OCI-LY1 (cell line): ENCODE measurements at regions not wholly inside any gene's neighbourhood (a gene's known extent, or its start where the extent isn't known, plus 50 kb on each side); places are given as distances from the start of the nearest gene placed in this dataset.

Source experiments
- H2AFZ ChIP-seq: fragments of 200-600 bp; sonication (generic), shearing (Covaris generic); 2 replicates; pipeline ENCODE4 v1.6.0; 2014; ENCODE audit warnings: antibody characterized with exemption, mild to moderate bottlenecking, low read length
- H3F3A ChIP-seq: fragments of 200-600 bp; sonication (generic), shearing (Covaris generic); 2 replicates; pipeline ENCODE4 v1.6.0; 2014; ENCODE audit warnings: mild to moderate bottlenecking, antibody characterized with exemption, low read length, moderate library complexity; ENCODE audit not compliant: insufficient read depth
- H3K27ac ChIP-seq: fragments of 200-600 bp; sonication (generic); 2 replicates; pipeline ENCODE4 v1.5.1; 2014; ENCODE audit warnings: low read length, mixed run types, mild to moderate bottlenecking, low read depth; ENCODE audit not compliant: poor library complexity, severe bottlenecking
- H3K27me3 ChIP-seq: fragments of 200-600 bp; sonication (generic); 2 replicates; pipeline ENCODE4 v1.6.0; 2014; ENCODE audit warnings: antibody characterized with exemption, mild to moderate bottlenecking, low read length, moderate library complexity; ENCODE audit not compliant: insufficient read depth
- H3K36me3 ChIP-seq: fragments of 200-600 bp; sonication (generic); 2 replicates; pipeline ENCODE4 v1.6.1; 2014; ENCODE audit warnings: mild to moderate bottlenecking, antibody characterized with exemption, low read length, moderate library complexity, mixed read lengths; ENCODE audit not compliant: insufficient read depth
- H3K4me1 ChIP-seq: fragments of 200-600 bp; sonication (generic); 2 replicates; pipeline ENCODE4 v1.5.1; 2014; ENCODE audit warnings: mild to moderate bottlenecking, low read length, moderate library complexity; ENCODE audit not compliant: insufficient read depth, severe bottlenecking
- H3K4me2 ChIP-seq: fragments of 200-600 bp; sonication (generic), shearing (Covaris generic); 2 replicates; pipeline ENCODE4 v1.6.1; 2014; ENCODE audit warnings: low read length
- H3K4me3 ChIP-seq: fragments of 200-600 bp; sonication (generic); 2 replicates; pipeline ENCODE4 v1.5.1; 2014; ENCODE audit warnings: low read length, low read depth, mild to moderate bottlenecking, mixed read lengths; ENCODE audit not compliant: poor library complexity, severe bottlenecking
- H3K79me2 ChIP-seq: fragments of 200-600 bp; shearing (Covaris generic); 2 replicates; pipeline ENCODE4 v1.6.1; 2016; ENCODE audit warnings: mixed run types, low read length, mixed read lengths; ENCODE audit not compliant: insufficient read depth
- H3K9ac ChIP-seq: fragments of 200-600 bp; sonication (generic), shearing (Covaris generic); 2 replicates; pipeline ENCODE4 v1.6.1; 2014; ENCODE audit warnings: mild to moderate bottlenecking, low read length, mixed read lengths
- H3K9me2 ChIP-seq: fragments of 200-600 bp; sonication (generic), shearing (Covaris generic); 2 replicates; pipeline ENCODE4 v1.6.1; 2014; ENCODE audit warnings: low read depth, mild to moderate bottlenecking, low read length, mixed read lengths
- H3K9me3 ChIP-seq: fragments of 200-600 bp; shearing (Covaris generic); 2 replicates; pipeline ENCODE4 v1.6.1; 2014; ENCODE audit warnings: low read length, mixed read lengths
- H4K20me1 ChIP-seq: fragments of 200-600 bp; sonication (generic), shearing (Covaris generic); 2 replicates; pipeline ENCODE4 v1.6.0; 2016; ENCODE audit warnings: mild to moderate bottlenecking, low read length; ENCODE audit not compliant: insufficient read depth
- EZH2 ChIP-seq: fragments of 200-600 bp; sonication (generic), shearing (Covaris generic); IDR thresholded peaks from 2 replicates; pipeline ENCODE4 v1.8.0; 2017; ENCODE audit warnings: borderline replicate concordance, mixed run types, mild to moderate bottlenecking, antibody characterized with exemption, low read length, moderate library complexity, mixed read lengths
- TF ChIP-seq, protein P1 (sequence below): fragments of 200-600 bp; sonication (generic), shearing (Covaris generic); IDR thresholded peaks from 2 replicates; pipeline ENCODE4 v1.5.1; 2017; ENCODE audit warnings: mild to moderate bottlenecking, antibody characterized with exemption, low read length, moderate library complexity, mixed read lengths

DNA sequence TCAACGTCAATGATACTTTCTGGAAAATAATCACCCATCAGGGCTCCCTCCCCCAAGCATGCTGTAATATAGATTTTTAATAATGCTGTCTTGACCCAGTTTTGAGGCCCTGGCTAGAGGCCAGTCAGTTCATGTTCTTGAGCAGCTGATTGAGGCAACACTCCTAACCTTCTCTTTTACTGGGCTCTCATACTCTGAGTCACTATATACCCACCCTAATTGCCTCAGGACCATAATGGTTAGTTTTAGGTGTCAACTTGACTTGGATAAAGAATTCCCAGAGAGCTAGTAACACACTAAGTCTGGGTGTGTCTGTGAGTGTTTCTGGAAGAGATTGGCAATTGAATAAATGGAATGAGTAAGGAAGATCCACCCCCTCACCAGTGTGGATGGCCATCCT lies 527.0 kb upstream of the ATP2B1 start:
- TF ChIP-seq, protein P1, sequence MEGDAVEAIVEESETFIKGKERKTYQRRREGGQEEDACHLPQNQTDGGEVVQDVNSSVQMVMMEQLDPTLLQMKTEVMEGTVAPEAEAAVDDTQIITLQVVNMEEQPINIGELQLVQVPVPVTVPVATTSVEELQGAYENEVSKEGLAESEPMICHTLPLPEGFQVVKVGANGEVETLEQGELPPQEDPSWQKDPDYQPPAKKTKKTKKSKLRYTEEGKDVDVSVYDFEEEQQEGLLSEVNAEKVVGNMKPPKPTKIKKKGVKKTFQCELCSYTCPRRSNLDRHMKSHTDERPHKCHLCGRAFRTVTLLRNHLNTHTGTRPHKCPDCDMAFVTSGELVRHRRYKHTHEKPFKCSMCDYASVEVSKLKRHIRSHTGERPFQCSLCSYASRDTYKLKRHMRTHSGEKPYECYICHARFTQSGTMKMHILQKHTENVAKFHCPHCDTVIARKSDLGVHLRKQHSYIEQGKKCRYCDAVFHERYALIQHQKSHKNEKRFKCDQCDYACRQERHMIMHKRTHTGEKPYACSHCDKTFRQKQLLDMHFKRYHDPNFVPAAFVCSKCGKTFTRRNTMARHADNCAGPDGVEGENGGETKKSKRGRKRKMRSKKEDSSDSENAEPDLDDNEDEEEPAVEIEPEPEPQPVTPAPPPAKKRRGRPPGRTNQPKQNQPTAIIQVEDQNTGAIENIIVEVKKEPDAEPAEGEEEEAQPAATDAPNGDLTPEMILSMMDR: no peak
- Histone ChIP-seq H2AFZ (no peak overlapping the region), H4K20me1 (no peaks in the 10 kb centered on the region), H3K79me2 (no peaks in the 10 kb centered on the region), H3F3A (no peaks in the 10 kb centered on the region), H3K9me2 (no peaks in the 10 kb centered on the region), H3K9ac (no peak overlapping the region), H3K36me3 (no peaks in the 10 kb centered on the region), H3K4me3 (no peak overlapping the region), H3K27me3 (no peaks in the 10 kb centered on the region), H3K9me3 (no peaks in the 10 kb centered on the region), H3K4me1 (no peaks in the 10 kb centered on the region), H3K4me2 (no peak overlapping the region), H3K27ac (no peak overlapping the region)

DNA sequence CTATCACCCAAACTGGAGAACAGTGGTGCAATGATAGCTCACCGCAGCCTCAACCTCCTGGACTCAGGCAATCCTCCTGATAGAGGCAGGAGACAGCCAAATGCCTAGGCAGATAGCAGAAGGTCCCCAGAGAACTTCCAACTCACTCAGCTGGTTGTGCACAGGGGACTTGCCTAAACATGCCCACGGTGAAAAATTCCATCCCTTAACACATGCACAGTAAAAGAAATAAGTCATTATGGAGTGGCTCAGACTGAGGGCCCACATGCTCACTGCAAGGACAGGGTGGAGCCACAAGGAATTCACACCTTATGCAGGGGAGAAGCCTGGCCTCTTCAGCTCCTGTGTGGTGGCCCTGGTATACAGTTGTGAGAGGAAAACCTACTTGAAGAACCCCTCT lies 525.8 kb upstream of the ATP2B1 start:
- Histone ChIP-seq H3K27me3 (no peaks in the 10 kb centered on the region), H3K9ac (no peak overlapping the region), H3K4me2 (no peak overlapping the region), H3K36me3 (no peaks in the 10 kb centered on the region), H4K20me1 (no peaks in the 10 kb centered on the region), H3K4me3 (no peak overlapping the region), H2AFZ (no peak overlapping the region), H3F3A (no peaks in the 10 kb centered on the region), H3K9me2 (no peaks in the 10 kb centered on the region), H3K79me2 (no peaks in the 10 kb centered on the region), H3K4me1 (no peaks in the 10 kb centered on the region), H3K9me3 (no peaks in the 10 kb centered on the region), H3K27ac (no peak overlapping the region)
- TF ChIP-seq EZH2: no peak
- TF ChIP-seq, protein P1: no peak

DNA sequence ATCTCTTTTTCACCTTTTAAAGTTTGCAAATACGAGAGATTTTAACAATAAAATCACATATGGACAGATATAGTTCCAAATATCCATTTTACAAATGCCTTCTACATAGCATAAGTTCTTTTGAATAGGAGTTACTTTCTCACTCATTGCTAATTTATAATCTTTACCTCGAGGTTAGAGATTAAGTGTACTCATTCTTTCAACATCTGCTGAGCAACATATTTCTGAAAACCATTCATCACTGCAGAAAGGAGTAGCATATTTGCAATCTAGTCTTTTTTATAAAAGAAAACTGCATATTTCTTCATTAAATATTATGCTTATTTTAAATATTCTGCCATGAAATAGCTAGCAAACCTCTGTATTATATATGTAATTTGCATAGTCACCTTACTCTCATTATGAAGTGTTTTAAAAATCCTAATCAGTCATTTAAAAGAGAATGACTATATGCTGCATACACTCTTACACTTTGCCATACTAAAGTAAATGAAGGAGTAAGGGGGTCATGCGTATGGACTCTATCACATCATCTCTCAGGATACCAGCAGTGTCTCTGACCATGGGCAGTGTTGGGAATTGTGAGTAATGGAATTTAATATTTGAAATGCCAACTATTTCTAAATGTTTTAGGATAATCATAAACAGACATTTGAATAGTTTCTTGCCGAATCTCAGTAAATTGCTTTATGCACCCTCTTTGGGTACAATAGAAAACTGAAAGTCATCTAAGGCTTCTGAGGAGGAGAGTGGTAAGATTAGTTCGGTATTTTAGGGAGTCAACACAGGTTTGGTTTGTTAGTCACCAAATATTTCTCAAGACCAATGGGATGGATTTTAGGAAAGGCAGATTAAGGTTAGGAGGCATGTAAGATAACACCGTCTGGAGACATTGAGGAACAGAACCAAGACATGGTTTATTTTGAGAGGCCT lies 524.8 kb upstream of the ATP2B1 start:
- no peak overlapping the region for H3K9ac ChIP-seq
- H3K4me3 ChIP-seq: no peak overlapping the region
- H3K27ac ChIP-seq: no peak overlapping the region
- H3K9me2 ChIP-seq: no peaks in the 10 kb centered on the region
- H3K27me3 ChIP-seq: no peaks in the 10 kb centered on the region
- H3K79me2 ChIP-seq: no peaks in the 10 kb centered on the region
- TF ChIP-seq, protein P1: no peak
- TF ChIP-seq EZH2: no peak
- no peaks in the 10 kb centered on the region for H3K36me3 ChIP-seq
- H4K20me1 ChIP-seq: no peaks in the 10 kb centered on the region
- H3K9me3 ChIP-seq: no peaks in the 10 kb centered on the region
- H3K4me2 ChIP-seq: no peak overlapping the region
- no peaks in the 10 kb centered on the region for H3F3A ChIP-seq
- no peak overlapping the region for H2AFZ ChIP-seq
- no peaks in the 10 kb centered on the region for H3K4me1 ChIP-seq
